Thyroid gland (tissue), 4 donors: ENCODE measurements at regions not wholly inside any gene's neighbourhood (a gene's known extent, or its start where the extent isn't known, plus 50 kb on each side); places are given as distances from the start of the nearest gene placed in this dataset.
A peak's percentile ranks its signal among the peaks of the same experiment; 100 is the strongest.

ENCODE experiments used
- DNase-seq, 2 donors: peaks; one replicate each; pipeline ENCODE4 v3.0.0-alpha.2; 2019
- H3K27ac ChIP-seq, 3 donors: fragments of 200-600 bp; sonication (generic); 1 replicate in 2 of 3; 2 replicates in 1 of 3; pipeline ENCODE4 v1.5.1; 2016 to 2019; ENCODE audit warnings: mild to moderate bottlenecking in 1 of 3, moderate library complexity in 1 of 3
- H3K27me3 ChIP-seq: fragments of 200-600 bp; sonication (generic); one replicate; pipeline ENCODE4 v1.5.1; 2019
- H3K36me3 ChIP-seq, 2 donors: fragments of 200-600 bp; sonication (generic); one replicate each; pipeline ENCODE4 v1.5.1; 2016 to 2019
- H3K4me1 ChIP-seq, 2 donors: fragments of 200-600 bp; sonication (generic); one replicate each; pipeline ENCODE4 v1.5.1; 2017 to 2019
- H3K4me3 ChIP-seq, 3 donors: fragments of 200-600 bp; sonication (generic); replicated peaks in 1 of 3; 1 replicate in 2 of 3; 2 replicates in 1 of 3; pipeline ENCODE4 v1.5.1; 2016; ENCODE audit warnings: mild to moderate bottlenecking in 1 of 3
- H3K9me3 ChIP-seq: fragments of 200-600 bp; sonication (generic); one replicate; pipeline ENCODE4 v1.5.1; 2017
- CTCF ChIP-seq, 6 experiments: fragments of 200-600 bp in 3 of 6; fragments of 450-650 bp in 3 of 6; sonication (generic) in 3 of 6; IDR thresholded peaks; one replicate each; pipeline ENCODE4 v1.5.1; 2016 to 2019; ENCODE audit warnings: antibody characterized with exemption in 6 of 6, mild to moderate bottlenecking in 2 of 6, inconsistent platforms in 1 of 6, moderate library complexity in 1 of 6
- POLR2A ChIP-seq, 2 donors: fragments of 450-650 bp; IDR thresholded peaks; one replicate each; pipeline ENCODE4 v1.6.1; 2017; ENCODE audit warnings: antibody characterized with exemption in 2 of 2, mild to moderate bottlenecking in 2 of 2, moderate library complexity in 1 of 2
- WGBS, 2 donors: methylation state at CpG; one replicate each; pipeline ENCODE4 v1.1.5; 2017; 5-methylcytosine and 5-hydroxymethylcytosine counted together
- intact Hi-C: fragments of 100-400 bp; cut with DNase I; formaldehyde crosslinking; loops from one replicate; pipeline ENCODE4 v1.15.1; 2023

GRCh38 chr10:107437921-107438320, 273.4 kb upstream of the SORCS1 start:
- no peaks in the 10 kb centered on the region for H3K4me1 ChIP-seq
- peak; percentile 9 to 10 for DNase-seq
- no peak overlapping the region for H3K27ac ChIP-seq
- 39 to 53% methylated on average over 2 of the region's 2 CpGs for WGBS, 2 donors
- H3K9me3 ChIP-seq = no peaks in the 10 kb centered on the region
- TF ChIP-seq CTCF (IDR thresholded peaks at IDR 0.05) = no peak
- TF ChIP-seq POLR2A (IDR thresholded peaks at IDR 0.05) = no peak
- H3K36me3 ChIP-seq = no peaks in the 10 kb centered on the region
- no peak overlapping the region for H3K4me3 ChIP-seq
- H3K27me3 ChIP-seq = no peaks in the 10 kb centered on the region
- intact Hi-C loops = no loop called here

GRCh38 chr10:107436568-107436967, 272.1 kb upstream of the SORCS1 start:
- H3K27me3 ChIP-seq = no peaks in the 10 kb centered on the region
- TF ChIP-seq POLR2A (IDR thresholded peaks at IDR 0.05) = no peak
- TF ChIP-seq CTCF (IDR thresholded peaks at IDR 0.05) = no peak
- intact Hi-C loops = no loop called here
- no peak overlapping the region for H3K4me3 ChIP-seq
- WGBS, 2 donors = 90 to 97% methylated on average over 1 of the region's 1 CpG
- no peaks in the 10 kb centered on the region for H3K36me3 ChIP-seq
- H3K9me3 ChIP-seq = no peaks in the 10 kb centered on the region
- no peak overlapping the region for H3K27ac ChIP-seq
- no peaks in the 10 kb centered on the region for H3K4me1 ChIP-seq
- DNase-seq = no peak

GRCh38 chr10:107434854-107435253, 270.3 kb upstream of the SORCS1 start:
- Histone ChIP-seq H3K27me3 (no peaks in the 10 kb centered on the region), H3K36me3 (no peaks in the 10 kb centered on the region), H3K4me3 (no peak overlapping the region), H3K4me1 (no peaks in the 10 kb centered on the region), H3K27ac (no peak overlapping the region), H3K9me3 (no peaks in the 10 kb centered on the region)
- DNase-seq = no peak
- intact Hi-C loops = no loop called here
- TF ChIP-seq CTCF (IDR thresholded peaks at IDR 0.05) (no peak), POLR2A (IDR thresholded peaks at IDR 0.05) (no peak)
- 70 to 94% methylated on average over 5 of the region's 5 CpGs for WGBS, 2 donors

- H3K27me3 ChIP-seq = no peaks in the 10 kb centered on the region
- no peaks in the 10 kb centered on the region for H3K36me3 ChIP-seq
- H3K27ac ChIP-seq = no peak overlapping the region
- DNase-seq = no peak
- H3K4me3 ChIP-seq = no peak overlapping the region
- 93 to 100% methylated on average over 1 of the region's 1 CpG for WGBS, 2 donors
- TF ChIP-seq POLR2A (IDR thresholded peaks at IDR 0.05) = no peak
- intact Hi-C loops = no loop called here
- H3K9me3 ChIP-seq = no peaks in the 10 kb centered on the region
- H3K4me1 ChIP-seq = no peaks in the 10 kb centered on the region
Measured at GRCh38 chr10:107434201-107434600, 269.7 kb upstream of the SORCS1 start.

GRCh38 chr10:107433605-107434004, 269.1 kb upstream of the SORCS1 start:
- WGBS, 2 donors = 60 to 82% methylated on average over 3 of the region's 3 CpGs
- Histone ChIP-seq H3K27ac (no peak overlapping the region), H3K36me3 (no peaks in the 10 kb centered on the region), H3K27me3 (no peaks in the 10 kb centered on the region), H3K4me1 (no peaks in the 10 kb centered on the region), H3K9me3 (no peaks in the 10 kb centered on the region), H3K4me3 (no peak overlapping the region)
- TF ChIP-seq POLR2A (IDR thresholded peaks at IDR 0.05) = no peak
- TF ChIP-seq CTCF (IDR thresholded peaks at IDR 0.05) = no peak
- no peak for DNase-seq
- intact Hi-C loops = no loop called here

GRCh38 chr10:107430446-107430845, 265.9 kb upstream of the SORCS1 start:
- Histone ChIP-seq H3K27ac (no peak overlapping the region), H3K27me3 (no peaks in the 10 kb centered on the region), H3K4me1 (no peaks in the 10 kb centered on the region), H3K4me3 (no peak overlapping the region), H3K36me3 (no peaks in the 10 kb centered on the region), H3K9me3 (no peaks in the 10 kb centered on the region)
- WGBS, 2 donors = 47 to 64% methylated on average over 6 of the region's 6 CpGs
- intact Hi-C loops = no loop called here
- DNase-seq = peak; percentile 60 to 64
- no peak for TF ChIP-seq CTCF (IDR thresholded peaks at IDR 0.05)
- no peak for TF ChIP-seq POLR2A (IDR thresholded peaks at IDR 0.05)
